NCI-H69 (cell line): ENCODE measurements at regions not wholly inside any gene's neighbourhood (a gene's known extent, or its start where the extent isn't known, plus 50 kb on each side); places are given as distances from the start of the nearest gene placed in this dataset.
A peak's percentile ranks its signal among the peaks of the same experiment; 100 is the strongest.

Experiments used
- DNase-seq: peaks from one replicate; lab custom pipeline; 2025; lab: John Stamatoyannopoulos, UW

DNA sequence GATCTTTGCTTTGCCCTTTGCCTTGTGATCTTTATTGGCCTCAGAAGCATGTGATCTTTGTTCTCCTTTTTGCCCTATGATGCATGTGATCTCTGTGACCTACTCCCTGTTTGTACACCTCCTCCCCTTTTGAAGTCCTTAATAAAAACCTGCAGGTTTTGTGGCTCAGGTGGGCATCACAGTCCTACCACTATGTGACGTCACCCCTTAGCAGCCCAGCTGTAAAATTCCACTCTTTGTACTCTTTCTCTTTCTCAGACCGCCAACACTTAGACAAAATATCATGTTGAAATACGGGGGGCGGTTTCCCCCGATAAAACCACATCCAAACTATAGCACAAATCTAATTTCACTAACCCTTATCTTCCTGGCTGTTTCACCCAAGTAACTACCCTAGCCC, 76.7 kb upstream of the RAPGEF4 start:
- DNase-seq: no peak

DNA sequence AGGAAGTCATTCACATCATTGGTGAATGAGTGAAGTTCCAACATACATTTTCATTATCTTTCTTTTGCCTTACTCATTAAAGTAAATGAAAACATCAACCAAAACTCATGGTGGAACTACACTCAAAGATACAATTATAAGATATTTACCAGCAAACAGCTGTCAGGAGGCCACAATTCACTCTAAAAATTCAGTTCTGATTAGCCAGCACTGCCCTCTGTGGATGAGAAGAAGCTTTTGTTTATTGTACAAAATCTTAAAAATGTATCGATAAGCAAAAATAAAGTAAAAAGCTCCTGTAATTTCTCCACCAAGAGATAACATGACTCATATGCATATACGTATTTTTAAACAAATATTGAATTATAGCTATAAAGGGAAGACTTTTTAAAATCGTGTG, 73.5 kb upstream of the RAPGEF4 start:
- no peak for DNase-seq

DNA sequence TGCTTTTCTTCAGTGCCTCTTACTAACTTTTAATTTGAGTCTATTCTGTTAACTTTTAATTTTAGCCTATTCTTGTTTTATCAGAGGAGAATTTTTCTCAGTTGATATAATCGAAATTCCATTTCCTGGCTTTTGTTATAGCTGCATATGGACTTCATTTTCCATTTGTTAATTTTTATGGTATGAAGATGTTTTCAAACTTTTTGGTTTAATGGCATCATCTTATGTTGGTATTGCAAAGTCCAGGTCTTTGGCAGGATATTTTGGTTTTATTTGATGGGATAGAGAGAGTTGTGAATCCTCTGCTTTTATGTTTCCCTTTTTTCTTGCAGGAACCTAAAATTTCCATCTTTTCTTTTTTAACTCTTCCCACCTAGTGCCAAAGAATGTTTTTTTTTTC, 70.9 kb upstream of the RAPGEF4 start:
- DNase-seq: no peak

DNA sequence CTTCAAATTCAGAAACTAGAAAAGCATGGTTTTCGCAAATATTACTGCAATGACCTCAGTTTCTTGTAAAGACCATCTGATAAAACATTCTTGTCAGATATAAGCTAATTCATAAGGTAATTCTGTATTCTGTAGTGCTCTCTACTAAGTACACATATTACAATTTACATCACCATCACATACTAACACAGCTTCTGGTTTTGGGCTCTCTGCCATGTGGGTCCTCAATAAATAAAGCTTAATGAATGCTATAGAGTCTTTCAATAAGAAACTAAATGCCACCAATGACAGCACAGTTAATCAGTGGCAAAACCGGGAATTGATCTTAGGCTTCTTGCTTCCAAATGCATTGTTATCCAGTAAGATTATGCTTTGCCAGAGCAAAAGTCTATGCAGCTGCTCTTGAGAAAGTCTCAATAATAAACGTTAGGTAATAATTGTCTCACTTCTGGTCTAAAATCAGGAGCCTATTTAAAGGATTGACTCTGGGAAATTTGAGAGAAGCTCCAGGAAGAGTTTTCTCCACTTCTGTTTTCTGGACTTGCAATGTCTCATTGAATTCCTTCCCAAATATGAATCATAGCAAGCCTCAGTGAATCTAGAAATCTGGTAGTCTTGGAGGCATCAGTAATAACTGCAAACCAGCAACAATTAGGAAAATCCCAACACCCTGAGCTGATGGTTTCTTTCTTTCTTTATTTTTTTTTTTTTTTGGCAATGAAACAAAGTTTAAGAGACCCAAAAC, 67.9 kb upstream of the RAPGEF4 start:
- DNase-seq: no peak

DNA sequence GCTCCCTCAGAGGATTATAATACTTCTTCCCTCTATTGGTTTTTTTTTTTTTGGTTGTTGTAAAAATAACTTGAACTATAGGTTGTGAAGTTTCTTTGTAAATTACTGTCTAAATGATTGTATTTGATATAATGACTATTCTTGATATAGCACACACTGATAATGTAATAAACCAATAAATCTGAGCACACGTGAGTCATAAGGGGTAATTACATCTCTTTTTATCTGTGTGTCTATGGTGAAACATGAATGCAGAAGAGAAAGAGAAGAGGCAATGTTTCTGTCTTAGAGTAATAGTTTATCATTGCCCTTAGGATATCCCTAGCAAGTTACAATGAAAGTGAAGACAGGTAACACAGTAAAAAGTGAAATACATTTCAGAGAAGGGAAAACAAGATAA, 64.1 kb upstream of the RAPGEF4 start:
- peak; percentile 15 for DNase-seq

DNA sequence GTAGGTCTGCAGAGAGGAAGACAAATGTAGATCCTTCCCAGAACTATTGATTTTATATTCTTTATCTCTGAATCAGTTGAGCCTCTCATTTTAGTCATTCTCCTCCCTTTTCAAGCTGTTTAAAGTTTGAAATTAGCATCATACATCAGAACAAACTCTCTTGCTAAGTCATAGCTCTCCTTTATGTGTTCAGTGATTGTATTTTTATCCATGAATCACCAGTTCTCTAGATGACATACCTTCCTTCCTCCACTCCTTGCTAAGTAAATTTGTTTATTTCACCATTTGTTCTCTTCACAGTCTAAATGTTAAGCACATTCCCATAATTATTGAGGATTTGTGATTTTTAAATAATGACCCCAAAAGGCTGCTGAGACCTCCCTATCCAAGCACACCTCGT, 63.5 kb upstream of the RAPGEF4 start:
- DNase-seq: no peak

DNA sequence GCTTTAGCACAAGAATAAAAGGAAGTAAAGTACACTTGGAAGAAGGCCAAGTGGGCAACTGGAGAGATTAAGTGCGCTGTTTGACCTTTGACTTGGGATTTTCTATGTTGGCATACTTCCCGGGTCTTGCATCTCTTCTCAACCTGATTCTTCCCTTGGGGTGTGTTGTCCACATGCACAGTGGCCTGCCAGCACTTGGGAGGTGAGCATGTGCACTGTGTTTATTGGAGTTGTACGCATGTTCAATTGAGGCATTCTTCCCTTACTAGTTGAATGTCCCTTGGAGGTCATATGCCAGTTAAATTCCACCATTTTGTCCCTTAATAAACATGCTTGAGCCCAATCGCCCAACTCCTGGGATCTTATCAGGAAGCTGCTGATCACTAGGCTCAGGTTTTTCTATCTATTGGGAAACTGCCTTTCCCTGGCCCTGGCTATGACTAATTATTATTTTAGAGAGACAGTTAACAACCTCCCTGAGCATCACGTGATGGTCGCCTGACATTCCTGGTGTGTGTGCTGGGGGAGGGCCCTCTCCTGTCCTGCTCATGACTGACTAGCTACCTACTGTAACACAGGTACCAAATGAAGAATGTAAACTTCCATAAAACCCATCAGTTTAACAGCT, 62.5 kb upstream of the RAPGEF4 start:
- DNase-seq: peak; percentile 72

DNA sequence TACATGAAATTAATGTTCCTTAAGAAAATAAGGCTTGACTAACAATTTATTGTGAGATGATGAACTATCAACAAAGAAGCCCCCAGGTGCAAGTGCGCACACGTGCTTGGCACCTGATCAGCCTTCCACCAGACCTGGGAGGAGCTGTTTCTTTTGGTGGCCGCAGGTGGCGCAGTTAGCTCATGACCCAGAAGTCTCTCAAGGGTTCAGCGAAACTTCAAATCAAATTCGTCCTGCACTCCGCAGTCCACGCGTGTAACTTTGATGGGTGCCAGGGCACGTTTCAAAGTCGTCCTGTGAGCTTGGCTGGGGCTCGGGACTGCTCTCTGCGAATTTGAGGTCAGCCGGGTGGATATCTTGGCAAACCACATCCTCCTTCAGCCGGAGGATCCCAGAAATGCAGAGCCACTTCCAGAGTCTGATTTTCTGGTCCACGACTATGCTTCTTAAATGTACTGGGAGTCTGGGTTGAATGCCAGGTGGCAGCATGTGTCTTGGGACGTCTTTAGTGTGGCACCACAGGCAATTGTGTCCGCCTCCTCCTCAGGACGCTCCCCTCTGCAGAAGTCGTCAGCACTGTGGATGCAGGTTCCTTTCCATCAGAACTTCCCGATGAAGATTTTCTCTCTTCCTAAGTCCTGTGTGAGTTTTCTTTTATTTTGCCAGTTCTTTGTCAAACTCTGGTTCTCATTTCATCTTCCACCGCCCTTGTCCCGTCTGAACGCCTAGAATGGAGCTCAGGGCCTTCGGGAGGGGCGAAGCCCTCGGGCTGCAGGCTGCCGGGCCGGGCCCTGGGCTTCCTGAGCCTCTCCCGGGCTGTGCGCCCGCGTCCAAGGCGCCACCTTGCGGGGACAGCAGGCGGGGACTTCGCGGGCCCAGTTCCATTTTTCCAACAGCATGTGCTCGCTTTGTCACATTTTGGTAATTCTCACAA, 61.3 kb upstream of the RAPGEF4 start:
- no peak for DNase-seq

DNA sequence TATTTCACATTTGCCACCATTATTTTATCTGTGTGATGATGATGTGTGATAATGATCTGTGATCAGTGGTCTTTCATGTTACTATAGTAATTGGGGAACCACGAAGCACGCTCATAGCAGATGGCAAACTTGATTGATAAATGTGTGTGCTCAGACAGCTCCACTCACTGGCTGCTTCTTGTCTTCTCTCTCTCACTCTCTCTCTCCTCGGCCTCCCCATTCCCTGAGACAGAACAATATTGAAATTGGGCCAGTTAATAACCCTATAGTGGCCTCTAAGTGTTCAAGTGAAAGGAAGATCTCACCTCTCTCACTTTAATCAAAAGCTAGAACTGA, 60.7 kb upstream of the RAPGEF4 start:
- no peak for DNase-seq

DNA sequence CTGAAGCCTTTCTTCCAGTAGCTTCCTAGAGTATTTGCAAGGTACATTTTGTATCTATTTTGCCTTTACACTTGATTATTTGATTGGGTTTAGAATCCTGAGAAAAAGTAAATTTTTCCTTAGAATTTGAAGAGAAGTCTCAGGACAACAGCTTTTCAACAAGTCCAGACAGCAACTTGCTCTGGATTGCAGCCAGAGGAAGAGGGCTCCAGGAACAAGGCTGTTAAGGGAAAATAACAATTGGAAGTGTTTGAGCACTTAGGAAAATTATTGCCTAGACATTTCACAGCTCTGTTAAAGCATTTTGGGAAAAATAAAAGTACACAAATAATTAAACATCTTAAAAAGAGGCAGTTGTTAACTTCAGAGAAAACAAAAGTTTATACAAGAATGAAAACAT, 58.3 kb upstream of the RAPGEF4 start:
- DNase-seq: peak; percentile 51

DNA sequence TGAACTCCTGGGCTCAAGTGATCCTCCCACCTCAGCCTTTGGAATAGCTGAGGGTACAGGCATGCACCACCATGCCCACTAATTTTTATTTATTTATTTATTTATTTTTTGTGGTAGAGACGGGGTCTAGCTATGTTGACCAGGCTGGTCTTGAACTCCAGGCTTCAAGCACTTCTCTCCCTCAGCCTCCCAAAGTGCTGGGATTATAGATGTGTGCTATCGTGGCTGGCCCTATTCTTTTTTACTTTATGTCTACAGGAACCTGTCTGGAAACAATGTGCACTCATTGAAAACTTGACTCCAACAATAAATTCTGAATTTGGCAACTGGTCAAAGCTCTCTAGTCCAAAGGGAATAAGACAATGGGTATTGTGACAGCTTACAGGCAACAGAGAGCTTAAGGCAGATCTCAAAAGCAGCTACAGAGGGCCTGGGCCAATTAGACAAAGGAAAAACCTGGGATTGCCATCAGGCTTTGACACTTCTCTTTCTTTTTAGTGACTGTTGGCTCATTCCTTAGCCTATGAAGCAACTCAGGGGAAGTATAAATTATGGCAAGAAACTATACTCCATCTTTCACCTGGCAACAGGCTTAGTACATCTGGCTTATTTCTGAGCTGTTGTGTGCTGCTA, 55.1 kb upstream of the RAPGEF4 start:
- DNase-seq: no peak

DNA sequence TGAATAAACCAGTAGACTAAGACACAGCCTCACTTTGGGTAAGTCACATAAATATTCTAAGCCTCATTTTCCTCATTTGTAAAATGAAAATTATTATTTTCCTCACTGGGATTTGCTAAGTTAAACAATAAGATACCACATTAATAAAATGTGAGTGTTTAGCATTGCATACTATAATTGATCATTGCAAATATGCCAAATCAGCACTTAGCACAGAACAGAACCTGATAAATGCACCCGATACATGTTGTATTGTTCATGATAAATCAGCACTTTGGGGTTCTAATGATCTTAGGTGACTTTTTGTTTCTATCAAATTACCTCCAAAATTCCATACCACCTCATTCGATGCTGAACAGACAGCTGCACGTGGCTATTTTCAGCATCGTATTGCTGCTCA, 50.2 kb upstream of the RAPGEF4 start:
- no peak for DNase-seq
